ENCODE measurements at regions not wholly inside any gene's neighbourhood (a gene's known extent, or its start where the extent isn't known, plus 50 kb on each side); places are given as distances from the start of the nearest gene placed in this dataset.

DNA sequence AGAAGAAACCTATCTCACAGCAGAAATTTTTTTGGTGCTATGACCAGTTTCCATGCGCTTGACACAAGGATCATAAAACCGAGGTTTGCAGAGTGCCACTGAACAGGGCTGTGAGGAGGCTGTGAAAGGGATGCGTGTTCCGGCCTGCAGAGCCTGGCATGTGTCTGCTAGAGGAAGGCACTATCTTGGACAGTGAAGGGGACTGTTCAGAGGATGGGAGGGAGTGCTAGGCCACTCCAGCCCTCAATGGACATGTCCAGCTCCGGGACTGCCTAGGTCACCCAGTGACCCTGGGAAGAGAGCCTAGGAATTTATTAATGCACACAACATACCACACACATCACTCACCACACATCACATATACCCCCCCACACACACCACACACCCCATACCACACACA, 275.9 kb downstream of the GADD45G start:
- no peak for DNase-seq (ENCODE audit: low read depth, low spot score)
- H3K27ac ChIP-seq (ENCODE audit: low read depth, low read length), result no peak overlapping the region
- no peak overlapping the region for H3K4me3 ChIP-seq (ENCODE audit: low read depth, low read length)
- H3K9me3 ChIP-seq (ENCODE audit: control insufficient read depth, insufficient read depth, low read length), result no peaks in the 10 kb centered on the region; the same call in 1 of the 2 replicates
- TF ChIP-seq, protein P1, sequence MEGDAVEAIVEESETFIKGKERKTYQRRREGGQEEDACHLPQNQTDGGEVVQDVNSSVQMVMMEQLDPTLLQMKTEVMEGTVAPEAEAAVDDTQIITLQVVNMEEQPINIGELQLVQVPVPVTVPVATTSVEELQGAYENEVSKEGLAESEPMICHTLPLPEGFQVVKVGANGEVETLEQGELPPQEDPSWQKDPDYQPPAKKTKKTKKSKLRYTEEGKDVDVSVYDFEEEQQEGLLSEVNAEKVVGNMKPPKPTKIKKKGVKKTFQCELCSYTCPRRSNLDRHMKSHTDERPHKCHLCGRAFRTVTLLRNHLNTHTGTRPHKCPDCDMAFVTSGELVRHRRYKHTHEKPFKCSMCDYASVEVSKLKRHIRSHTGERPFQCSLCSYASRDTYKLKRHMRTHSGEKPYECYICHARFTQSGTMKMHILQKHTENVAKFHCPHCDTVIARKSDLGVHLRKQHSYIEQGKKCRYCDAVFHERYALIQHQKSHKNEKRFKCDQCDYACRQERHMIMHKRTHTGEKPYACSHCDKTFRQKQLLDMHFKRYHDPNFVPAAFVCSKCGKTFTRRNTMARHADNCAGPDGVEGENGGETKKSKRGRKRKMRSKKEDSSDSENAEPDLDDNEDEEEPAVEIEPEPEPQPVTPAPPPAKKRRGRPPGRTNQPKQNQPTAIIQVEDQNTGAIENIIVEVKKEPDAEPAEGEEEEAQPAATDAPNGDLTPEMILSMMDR (IDR thresholded peaks at IDR 0.05; ENCODE audit: low read depth, low read length), result no peak
- CTCF ChIA-PET, result interaction anchor here (0.5 kb wide), 1 partner anchor 86 kb away, joined by 3 read pairs; no protein-coding TSS in a partner anchor
- H3K27me3 ChIP-seq (ENCODE audit: control insufficient read depth, insufficient read depth, low read length), result no peaks in the 10 kb centered on the region
- POLR2A ChIA-PET, result no interaction called here

DNA sequence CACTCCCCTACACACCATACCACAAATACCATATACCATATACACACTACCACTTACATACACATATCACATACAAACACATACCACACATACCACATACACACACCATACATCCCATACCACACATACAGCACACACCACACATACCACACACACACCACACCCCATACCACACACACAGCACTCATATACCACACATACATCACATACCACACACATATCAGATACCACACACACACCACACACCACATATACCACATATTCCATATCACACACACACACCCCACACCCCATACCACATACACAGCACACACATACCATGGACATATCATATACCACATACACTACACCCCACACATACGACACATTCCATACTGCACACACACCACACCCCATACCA, 276.6 kb downstream of the GADD45G start:
- no peaks in the 10 kb centered on the region for H3K27me3 ChIP-seq (ENCODE audit: control insufficient read depth, insufficient read depth, low read length)
- CTCF ChIA-PET, result no interaction called here
- H3K27ac ChIP-seq (ENCODE audit: low read depth, low read length), result no peak overlapping the region
- TF ChIP-seq, protein P1 (IDR thresholded peaks at IDR 0.05; ENCODE audit: low read depth, low read length), result no peak
- no peaks in the 10 kb centered on the region; the same call in 1 of the 2 replicates for H3K9me3 ChIP-seq (ENCODE audit: control insufficient read depth, insufficient read depth, low read length)
- POLR2A ChIA-PET, result no interaction called here
- H3K4me3 ChIP-seq (ENCODE audit: low read depth, low read length), result no peak overlapping the region
- DNase-seq (ENCODE audit: low read depth, low spot score), result no peak

DNA sequence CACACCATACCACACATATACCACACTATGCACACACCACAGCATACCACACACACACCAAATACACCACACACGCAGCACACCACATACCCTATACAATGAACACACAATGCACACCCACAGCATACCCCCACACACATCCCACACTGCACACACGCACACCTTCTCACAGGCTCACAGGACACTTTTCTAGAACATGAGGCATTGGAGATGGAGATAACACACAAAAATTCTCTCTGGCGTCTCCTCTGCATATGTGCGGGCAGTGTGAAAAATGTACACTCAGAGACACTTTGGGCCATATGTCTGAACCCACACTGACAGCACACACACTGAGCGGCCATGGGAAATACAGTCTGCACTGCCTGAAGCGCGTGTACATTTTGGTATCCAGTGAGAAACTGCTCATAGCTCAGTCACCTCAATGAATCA, 278.1 kb downstream of the GADD45G start:
- TF ChIP-seq, protein P1 (IDR thresholded peaks at IDR 0.05; ENCODE audit: low read depth, low read length), result no peak
- POLR2A ChIA-PET, result no interaction called here
- Histone ChIP-seq H3K9me3 (ENCODE audit: control insufficient read depth, insufficient read depth, low read length) (no peaks in the 10 kb centered on the region; the same call in 1 of the 2 replicates), H3K27me3 (ENCODE audit: control insufficient read depth, insufficient read depth, low read length) (no peaks in the 10 kb centered on the region), H3K4me3 (ENCODE audit: low read depth, low read length) (no peak overlapping the region), H3K27ac (ENCODE audit: low read depth, low read length) (no peak overlapping the region)
- CTCF ChIA-PET, result no interaction called here
- no peak for DNase-seq (ENCODE audit: low read depth, low spot score)

DNA sequence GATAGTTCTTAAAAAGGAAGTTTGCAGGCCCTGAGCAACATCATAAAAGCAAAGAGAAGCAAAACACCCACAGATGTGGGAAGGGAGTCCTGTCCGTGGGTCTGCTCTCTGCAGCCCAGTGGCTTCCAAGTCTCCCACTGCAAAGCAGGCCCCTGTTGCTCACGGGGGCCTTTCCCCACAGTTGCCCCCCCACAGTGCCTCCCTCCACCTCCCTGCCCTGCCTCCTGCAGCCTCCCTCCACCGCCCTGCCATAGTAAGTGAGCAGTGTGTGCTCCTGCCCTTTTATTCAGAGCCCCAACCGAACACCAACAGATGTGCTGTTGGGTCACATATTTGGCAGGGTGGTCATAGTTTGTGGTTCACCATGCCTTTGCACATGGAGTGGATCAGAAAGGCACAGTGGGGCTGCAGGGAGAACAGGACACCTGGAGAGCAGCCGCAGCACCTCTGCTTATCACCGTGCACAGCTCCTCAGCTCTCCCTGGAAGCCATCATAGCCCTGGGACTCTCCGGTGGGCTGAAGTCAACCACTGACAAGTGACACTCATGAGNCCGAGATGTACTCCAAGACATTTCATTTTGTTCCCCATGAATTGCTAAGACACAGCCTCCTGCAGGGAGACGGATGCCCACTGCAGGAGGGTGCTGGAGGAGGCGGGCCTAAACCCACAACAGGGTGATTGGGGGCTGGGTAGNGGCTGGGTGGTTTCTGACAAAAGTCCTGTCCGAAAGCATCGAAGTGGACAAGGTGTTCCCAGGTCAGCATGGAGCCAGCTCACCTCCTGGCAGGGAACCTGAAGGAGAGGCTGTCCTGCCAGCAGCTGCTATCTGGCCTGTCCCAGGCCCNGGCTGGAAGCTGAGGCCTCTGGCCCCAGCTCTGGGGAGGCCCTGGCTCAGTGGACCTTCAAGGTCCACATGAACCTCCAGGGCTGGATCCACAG, 278.9 kb downstream of the GADD45G start:
- Histone ChIP-seq H3K9me3 (ENCODE audit: control insufficient read depth, insufficient read depth, low read length) (no peaks in the 10 kb centered on the region; the same call in 1 of the 2 replicates), H3K27me3 (ENCODE audit: control insufficient read depth, insufficient read depth, low read length) (no peaks in the 10 kb centered on the region), H3K27ac (ENCODE audit: low read depth, low read length) (no peak overlapping the region), H3K4me3 (ENCODE audit: low read depth, low read length) (no peak overlapping the region)
- DNase-seq (ENCODE audit: low read depth, low spot score), result no peak
- POLR2A ChIA-PET, result interaction anchor here (0.6 kb wide), 1 partner anchor 53 kb away, joined by 4 read pairs; no protein-coding TSS in a partner anchor
- CTCF ChIA-PET, result no interaction called here
- TF ChIP-seq, protein P1 (IDR thresholded peaks at IDR 0.05; ENCODE audit: low read depth, low read length), result no peak

Measured in AG04450 (cell line).